Adipocyte (in vitro differentiated cells): ENCODE measurements at regions not wholly inside any gene's neighbourhood (a gene's known extent, or its start where the extent isn't known, plus 50 kb on each side); places are given as distances from the start of the nearest gene placed in this dataset.

Experiments used
- DNase-seq: peaks from one replicate; pipeline ENCODE4 v3.0.0-alpha.2; 2015; ENCODE audit warnings: low read depth
- H3K27me3 ChIP-seq: replicated peaks from 2 replicates; pipeline ENCODE4 v1.7.0; 2013; ENCODE audit warnings: mild to moderate bottlenecking, low read length, moderate library complexity; ENCODE audit not compliant: control insufficient read depth, insufficient read depth
- H3K36me3 ChIP-seq: 2 replicates; pipeline ENCODE4 v1.7.0; 2013; ENCODE audit warnings: low read length, mild to moderate bottlenecking, moderate library complexity; ENCODE audit not compliant: control insufficient read depth, insufficient read depth, severe bottlenecking
- H3K4me1 ChIP-seq: 2 replicates; pipeline ENCODE4 v1.7.0; 2013; ENCODE audit warnings: mild to moderate bottlenecking, low read length, moderate library complexity; ENCODE audit not compliant: control insufficient read depth, insufficient read depth
- H3K4me3 ChIP-seq: 2 replicates; pipeline ENCODE4 v1.7.0; 2013; ENCODE audit warnings: mild to moderate bottlenecking, low read length, moderate library complexity
- H3K9ac ChIP-seq: 2 replicates; pipeline ENCODE4 v1.7.0; 2013; ENCODE audit warnings: mild to moderate bottlenecking, low read length, moderate library complexity
- H3K9me3 ChIP-seq: 2 replicates; pipeline ENCODE4 v1.7.0; 2013; ENCODE audit warnings: mild to moderate bottlenecking, low read length, moderate library complexity; ENCODE audit not compliant: control insufficient read depth

DNA sequence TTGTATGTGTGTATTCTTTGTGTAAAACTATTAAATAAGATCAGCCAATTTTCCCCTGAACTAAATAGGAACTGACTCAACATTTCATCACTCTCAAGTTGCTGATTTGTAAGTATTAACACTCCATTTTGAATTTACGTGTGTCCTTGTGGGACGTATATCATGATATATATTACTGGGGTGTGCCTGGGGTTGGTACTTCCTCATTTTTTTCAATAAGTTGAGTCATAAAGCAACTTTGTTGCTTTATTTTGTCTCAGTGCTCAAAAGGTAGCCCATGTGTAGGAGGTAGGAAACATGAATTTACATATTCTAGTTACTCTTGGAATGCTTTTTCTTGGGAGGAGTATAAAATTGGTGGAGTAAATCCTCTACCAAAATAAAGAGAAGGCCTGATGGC, 193.9 kb upstream of the RAG2 start:
- peaks cover 15% of the 10 kb centered on the region for H3K4me1 ChIP-seq
- H3K36me3 ChIP-seq, result no peaks in the 10 kb centered on the region
- H3K4me3 ChIP-seq, result no peak overlapping the region
- DNase-seq, result no peak
- H3K27me3 ChIP-seq, result no peaks in the 10 kb centered on the region
- no peaks in the 10 kb centered on the region for H3K9me3 ChIP-seq
- no peak overlapping the region for H3K9ac ChIP-seq

DNA sequence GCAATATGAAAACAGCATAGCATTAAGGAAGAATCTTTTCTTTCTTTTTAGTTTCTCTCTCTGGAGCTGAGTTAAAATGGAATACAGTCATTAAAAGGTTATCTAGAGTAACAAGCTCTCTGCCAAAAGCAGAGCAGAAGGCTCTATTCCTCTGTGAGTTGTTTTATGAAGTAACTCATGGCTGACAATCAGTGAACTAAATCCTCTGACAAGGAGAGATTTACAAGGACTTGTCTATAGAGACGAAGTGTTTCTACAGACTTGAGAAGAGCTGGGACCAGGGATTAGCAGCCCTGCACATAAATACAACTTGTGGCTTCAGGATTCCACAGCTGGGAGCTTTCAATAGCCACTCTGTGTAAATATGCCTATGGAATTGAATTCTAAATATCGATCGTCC, 192.5 kb upstream of the RAG2 start:
- no peak for DNase-seq
- Histone ChIP-seq H3K9ac (no peak overlapping the region), H3K4me3 (no peak overlapping the region), H3K27me3 (no peaks in the 10 kb centered on the region), H3K9me3 (no peaks in the 10 kb centered on the region), H3K4me1 (peaks cover 15% of the 10 kb centered on the region), H3K36me3 (no peaks in the 10 kb centered on the region)

DNA sequence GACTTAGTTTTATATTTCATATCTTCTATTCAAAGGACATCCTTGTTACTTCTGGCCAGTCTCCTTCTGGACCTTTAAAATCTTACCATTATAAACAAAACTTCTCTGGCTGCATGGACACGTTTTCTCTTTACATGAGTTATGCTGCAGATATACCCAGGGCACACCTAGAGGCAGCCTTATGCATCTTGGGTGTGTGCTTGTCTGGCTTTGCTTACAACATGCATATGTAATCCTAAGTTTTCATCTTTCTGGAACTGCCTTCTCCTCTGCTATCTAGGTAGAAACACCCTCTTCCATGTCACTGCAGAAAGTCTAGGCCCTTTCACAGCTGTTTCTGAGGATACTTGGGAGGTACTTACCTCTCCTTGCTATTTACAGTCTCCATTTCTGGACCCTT, 185.8 kb upstream of the RAG2 start:
- H3K9ac ChIP-seq, result no peak overlapping the region
- H3K36me3 ChIP-seq, result no peaks in the 10 kb centered on the region
- no peaks in the 10 kb centered on the region for H3K4me1 ChIP-seq
- H3K27me3 ChIP-seq, result peaks cover 10% of the 10 kb centered on the region
- no peak overlapping the region for H3K4me3 ChIP-seq
- no peak for DNase-seq
- no peaks in the 10 kb centered on the region for H3K9me3 ChIP-seq

DNA sequence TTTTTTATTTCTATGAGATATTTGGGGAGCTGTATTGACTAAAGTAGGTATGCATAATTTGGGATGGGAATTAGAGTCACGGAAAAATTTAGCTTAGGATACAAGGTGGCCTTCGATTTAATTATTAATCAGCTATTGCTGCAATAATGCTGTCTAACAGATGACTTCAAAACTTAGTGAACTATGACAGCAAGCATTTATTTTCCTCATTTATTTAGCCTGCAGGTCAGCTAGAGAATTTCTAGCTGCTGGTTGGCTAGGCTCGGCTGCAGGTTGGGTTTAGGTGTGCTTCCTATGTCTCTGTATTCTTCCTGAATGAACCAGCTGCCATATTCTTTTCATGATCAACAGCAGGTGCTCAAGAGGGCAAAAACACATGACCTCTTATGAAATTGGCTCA, 181.8 kb upstream of the RAG2 start:
- peaks cover 11% of the 10 kb centered on the region for H3K4me1 ChIP-seq
- no peak overlapping the region for H3K9ac ChIP-seq
- H3K9me3 ChIP-seq, result no peaks in the 10 kb centered on the region
- H3K36me3 ChIP-seq, result no peaks in the 10 kb centered on the region
- H3K4me3 ChIP-seq, result no peak overlapping the region
- DNase-seq, result no peak
- H3K27me3 ChIP-seq, result peaks cover 6% of the 10 kb centered on the region

DNA sequence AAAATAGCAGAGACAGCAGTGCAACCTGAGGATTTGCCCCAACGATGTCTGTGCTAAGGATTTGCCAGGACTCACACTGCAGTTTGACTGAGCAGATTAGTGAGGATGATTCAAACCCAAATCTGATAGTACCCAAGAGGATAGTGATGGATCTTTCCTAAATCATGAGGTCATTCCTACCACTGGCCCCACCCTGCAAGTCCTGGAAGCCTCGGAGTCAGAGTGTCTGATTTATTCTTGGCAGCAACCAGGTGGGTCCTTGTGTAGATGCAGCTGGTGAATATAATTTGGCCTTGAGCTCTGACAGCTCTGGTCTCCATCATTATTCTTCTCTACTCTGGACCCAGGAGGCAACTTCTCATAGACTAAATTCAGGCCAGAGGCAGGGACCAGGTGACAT, 179.3 kb upstream of the RAG2 start:
- H3K4me3 ChIP-seq, result no peak overlapping the region
- no peaks in the 10 kb centered on the region for H3K36me3 ChIP-seq
- no peaks in the 10 kb centered on the region for H3K9me3 ChIP-seq
- H3K9ac ChIP-seq, result no peak overlapping the region
- H3K4me1 ChIP-seq, result peaks cover 18% of the 10 kb centered on the region
- DNase-seq, result no peak
- H3K27me3 ChIP-seq, result no peaks in the 10 kb centered on the region

DNA sequence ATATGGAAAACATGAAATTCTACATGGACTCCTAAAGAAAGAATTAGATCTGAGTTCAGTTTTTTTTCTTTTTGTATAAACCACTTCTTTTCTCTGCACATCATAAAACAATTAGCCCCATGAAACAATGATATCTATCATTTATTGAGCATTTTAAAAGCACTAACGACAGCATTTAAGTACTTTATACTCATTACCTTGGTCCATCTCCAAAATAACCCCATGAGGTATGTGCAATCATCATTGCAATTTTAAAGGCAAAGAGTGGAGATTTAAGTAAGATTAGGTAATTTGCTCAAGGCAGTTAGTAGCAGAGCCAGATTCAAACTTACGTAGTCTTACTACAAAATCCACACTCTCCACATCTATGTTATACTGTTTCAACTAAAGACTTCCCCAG, 177.7 kb upstream of the RAG2 start:
- Histone ChIP-seq H3K36me3 (no peaks in the 10 kb centered on the region), H3K4me3 (no peak overlapping the region), H3K27me3 (no peaks in the 10 kb centered on the region), H3K9ac (no peak overlapping the region), H3K9me3 (no peaks in the 10 kb centered on the region), H3K4me1 (peaks cover 18% of the 10 kb centered on the region)
- DNase-seq, result no peak

DNA sequence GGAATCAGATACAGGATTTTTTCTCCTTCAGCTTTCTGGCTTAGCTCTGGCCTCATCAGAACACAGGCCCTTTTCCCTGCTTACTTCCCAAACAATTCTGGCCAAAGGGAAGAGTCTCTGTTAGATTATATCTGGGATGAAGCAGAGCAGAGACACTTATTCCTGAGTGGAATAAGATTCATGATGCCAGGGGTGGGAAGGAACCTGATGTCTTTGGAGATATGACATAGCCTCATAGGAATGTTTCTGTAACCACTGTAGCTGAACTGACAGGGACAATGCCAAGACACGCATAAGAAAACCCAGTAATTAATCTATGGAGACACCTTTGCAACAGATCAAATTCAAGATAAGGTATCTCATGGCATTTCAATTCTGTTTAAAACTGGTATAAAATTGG, 177.1 kb upstream of the RAG2 start:
- no peak for DNase-seq
- H3K4me1 ChIP-seq, result peaks cover 18% of the 10 kb centered on the region
- no peaks in the 10 kb centered on the region for H3K9me3 ChIP-seq
- H3K27me3 ChIP-seq, result no peaks in the 10 kb centered on the region
- no peak overlapping the region for H3K9ac ChIP-seq
- no peak overlapping the region for H3K4me3 ChIP-seq
- H3K36me3 ChIP-seq, result no peaks in the 10 kb centered on the region

DNA sequence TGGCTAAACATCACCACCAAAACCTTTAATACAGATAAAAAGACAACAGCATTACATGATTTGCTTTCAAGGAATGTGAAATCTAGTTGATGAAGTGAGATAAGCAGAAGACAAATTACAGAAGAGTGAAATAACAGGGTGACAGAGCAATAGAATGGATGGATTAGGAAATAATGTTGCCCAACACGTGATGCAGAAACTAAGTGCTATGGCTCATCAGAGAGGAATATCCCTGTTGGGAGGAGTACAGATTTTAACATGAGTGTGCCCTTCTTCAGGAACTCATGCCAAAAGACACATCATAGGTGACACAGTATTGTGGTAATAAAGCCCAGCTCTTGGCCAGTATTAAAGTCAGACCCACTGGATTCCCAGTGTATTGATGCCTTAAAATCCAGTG, 176.6 kb upstream of the RAG2 start:
- H3K4me3 ChIP-seq, result no peak overlapping the region
- no peak overlapping the region for H3K9ac ChIP-seq
- no peaks in the 10 kb centered on the region for H3K27me3 ChIP-seq
- peak; percentile 2 for DNase-seq
- no peaks in the 10 kb centered on the region for H3K36me3 ChIP-seq
- peaks cover 18% of the 10 kb centered on the region for H3K4me1 ChIP-seq
- H3K9me3 ChIP-seq, result no peaks in the 10 kb centered on the region

DNA sequence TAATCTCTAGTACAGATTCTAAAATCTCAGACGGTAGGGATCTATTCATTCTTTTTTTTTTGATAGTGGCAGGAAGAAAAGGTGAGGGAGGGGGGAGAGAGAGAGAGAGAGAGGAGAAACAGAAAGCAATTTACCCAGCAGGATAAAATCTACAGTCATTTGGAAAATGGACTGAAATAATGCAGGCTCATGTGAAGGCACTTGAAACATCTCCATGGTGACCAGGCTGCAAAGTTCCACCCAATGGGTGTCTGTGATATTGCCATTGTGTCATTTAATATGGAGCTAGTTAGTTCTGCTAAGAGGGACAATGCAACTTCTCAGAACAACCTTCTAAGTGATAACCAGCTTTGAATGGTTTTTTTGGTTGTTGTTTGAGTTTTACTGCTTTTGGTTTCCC, 165.2 kb upstream of the RAG2 start:
- Histone ChIP-seq H3K36me3 (no peaks in the 10 kb centered on the region), H3K4me3 (no peak overlapping the region), H3K9ac (no peak overlapping the region), H3K27me3 (no peaks in the 10 kb centered on the region), H3K9me3 (no peaks in the 10 kb centered on the region), H3K4me1 (no peaks in the 10 kb centered on the region)
- no peak for DNase-seq

DNA sequence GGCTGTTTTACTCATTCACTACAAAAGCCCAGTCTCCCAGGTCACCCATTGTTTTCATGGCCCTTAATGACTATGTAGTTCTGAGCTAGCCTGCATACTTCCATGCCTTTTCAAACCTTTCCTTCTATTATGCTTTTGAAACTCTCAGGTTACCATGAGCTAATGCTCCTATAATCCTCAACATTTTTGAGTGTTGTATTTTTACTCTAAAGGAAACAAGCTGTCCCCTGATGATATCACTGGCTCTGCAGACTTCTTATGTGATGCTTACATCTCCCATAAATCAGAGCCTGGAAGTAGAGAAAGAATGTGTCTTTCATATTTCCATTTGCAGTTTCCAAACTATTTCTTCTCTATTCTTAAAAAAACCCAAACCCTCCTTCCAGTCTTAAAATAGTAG, 159.0 kb upstream of the RAG2 start:
- Histone ChIP-seq H3K9me3 (no peaks in the 10 kb centered on the region), H3K36me3 (no peaks in the 10 kb centered on the region), H3K27me3 (no peaks in the 10 kb centered on the region), H3K4me1 (no peaks in the 10 kb centered on the region), H3K9ac (no peak overlapping the region), H3K4me3 (no peak overlapping the region)
- no peak for DNase-seq

DNA sequence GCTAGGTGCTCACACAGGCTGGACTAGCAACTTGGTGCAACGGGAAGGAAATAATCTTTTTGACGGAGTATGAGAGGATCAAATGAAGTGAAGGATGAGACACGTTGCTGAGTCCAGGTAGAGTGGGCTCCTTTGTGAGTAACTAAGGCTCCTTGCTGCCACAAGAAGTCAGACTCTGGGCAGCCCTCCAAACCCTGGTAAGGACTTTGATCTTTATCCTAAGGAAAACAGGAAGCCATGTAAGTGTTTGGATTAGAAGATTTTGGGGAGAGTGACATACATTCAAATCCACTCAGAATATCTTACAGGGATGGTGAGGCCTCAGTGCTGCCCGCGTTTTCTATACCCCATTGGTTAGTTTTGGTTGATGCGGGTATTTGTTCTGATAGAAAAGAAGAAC, 155.9 kb upstream of the RAG2 start:
- Histone ChIP-seq H3K9ac (no peak overlapping the region), H3K4me1 (peaks cover 3% of the 10 kb centered on the region), H3K36me3 (no peaks in the 10 kb centered on the region), H3K9me3 (no peaks in the 10 kb centered on the region), H3K4me3 (no peak overlapping the region), H3K27me3 (no peaks in the 10 kb centered on the region)
- no peak for DNase-seq

DNA sequence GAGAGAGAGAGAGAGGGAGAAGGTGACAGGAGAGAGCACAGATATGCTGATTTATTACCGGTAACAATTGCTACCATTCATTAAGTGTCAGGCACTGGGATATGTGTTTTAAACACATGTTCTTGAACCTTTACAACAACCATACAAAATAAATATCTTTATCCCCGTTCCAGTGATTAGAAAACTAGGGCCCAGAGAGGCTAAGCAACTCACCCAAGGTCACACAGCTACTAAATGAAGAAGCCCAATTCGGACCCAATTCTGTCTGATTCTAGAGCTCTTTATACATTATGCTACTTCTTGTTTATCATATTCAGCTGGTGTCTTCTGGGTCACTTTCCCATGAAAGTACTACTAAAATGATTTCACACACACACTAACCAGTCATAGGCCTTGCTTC, 154.0 kb upstream of the RAG2 start:
- H3K27me3 ChIP-seq, result no peaks in the 10 kb centered on the region
- no peak for DNase-seq
- no peak overlapping the region for H3K4me3 ChIP-seq

More for the DNA sequence above, 154.0 kb upstream of the RAG2 start:
- Histone ChIP-seq H3K36me3 (no peaks in the 10 kb centered on the region), H3K9me3 (no peaks in the 10 kb centered on the region), H3K9ac (no peak overlapping the region), H3K4me1 (peaks cover 10% of the 10 kb centered on the region)
